SK-N-SH (cell line): ENCODE measurements at regions not wholly inside any gene's neighbourhood (a gene's known extent, or its start where the extent isn't known, plus 50 kb on each side); places are given as distances from the start of the nearest gene placed in this dataset.

Experiments used
- CTCF ChIA-PET: fragments of 300-600, 350-600 bp; formaldehyde crosslinking; extraction: SDS; loops from one replicate; lab custom pipeline; 2021; lab: Yijun Ruan, JAX
- POLR2A ChIA-PET: fragments of 350-600 bp; sonication (Branson Sonifier 250); formaldehyde crosslinking; extraction: SDS; loops from one replicate; lab custom pipeline; 2020; ENCODE audit warnings: antibody characterized with exemption, inconsistent platforms; lab: Yijun Ruan, JAX
- DNase-seq: peaks from one replicate; pipeline ENCODE4 v3.0.0; 2012
- H2AFZ ChIP-seq: fragments of 200-600 bp; sonication (generic); 2 replicates; pipeline ENCODE4 v1.8.1; 2016; ENCODE audit warnings: antibody characterized with exemption, mild to moderate bottlenecking, low read depth
- H3F3A ChIP-seq: fragments of 200-600 bp; sonication (generic); replicated peaks from 2 replicates; pipeline ENCODE3; 2016; ENCODE audit warnings: antibody characterized with exemption, mild to moderate bottlenecking; ENCODE audit not compliant: insufficient read depth
- H3K27ac ChIP-seq, 2 experiments: fragments of 200-500 bp in 1 of 2; fragments of 200-600 bp in 1 of 2; sonication (Bioruptor generic) in 1 of 2; sonication (generic), shearing (Covaris generic) in 1 of 2; 2 replicates each; pipeline versions ENCODE4 v1.5.1 to v1.6.1; 2014 to 2016; ENCODE audit warnings: low read depth in 2 of 2, inconsistent platforms in 1 of 2, low read length in 1 of 2, mild to moderate bottlenecking in 1 of 2, mixed read lengths in 1 of 2
- H3K27me3 ChIP-seq: fragments of 200-600 bp; sonication (generic), shearing (Covaris generic); 2 replicates; pipeline ENCODE4 v1.6.1; 2016; ENCODE audit warnings: mixed run types; ENCODE audit not compliant: insufficient read depth
- H3K36me3 ChIP-seq, 2 experiments: fragments of 200-500 bp in 1 of 2; fragments of 200-600 bp in 1 of 2; sonication (Bioruptor generic) in 1 of 2; sonication (generic) in 1 of 2; replicated peaks in 1 of 2; 2 replicates each; pipeline versions ENCODE3 to v1.5.1; 2014 to 2016; ENCODE audit warnings: low read length in 1 of 2, mild to moderate bottlenecking in 1 of 2; ENCODE audit not compliant: insufficient read depth in 2 of 2, control insufficient read depth in 1 of 2
- H3K4me1 ChIP-seq, 2 experiments: fragments of 200-500 bp in 1 of 2; fragments of 200-600 bp in 1 of 2; sonication (Bioruptor generic) in 1 of 2; sonication (generic), shearing (Covaris generic) in 1 of 2; 2 replicates each; pipeline versions ENCODE4 v1.5.1 to v1.6.1; 2014 to 2016; ENCODE audit warnings: low read depth in 1 of 2, low read length in 1 of 2, mixed run types in 1 of 2; ENCODE audit not compliant: insufficient read depth in 2 of 2, control insufficient read depth in 1 of 2
- H3K4me2 ChIP-seq: fragments of 200-600 bp; sonication (generic), shearing (Covaris generic); 2 replicates; pipeline ENCODE4 v1.6.1; 2017; ENCODE audit warnings: mixed run types
- H3K4me3 ChIP-seq, 2 experiments: fragments of 200-500 bp in 1 of 2; fragments of 200-600 bp in 1 of 2; sonication (Bioruptor generic) in 1 of 2; sonication (generic), shearing (Covaris generic) in 1 of 2; 2 replicates each; pipeline versions ENCODE4 v1.5.1 to v1.8.1; 2014 to 2016; ENCODE audit warnings: low read depth in 2 of 2, inconsistent platforms in 1 of 2, low read length in 1 of 2, mild to moderate bottlenecking in 1 of 2, mixed read lengths in 1 of 2, moderate library complexity in 1 of 2
- H3K79me2 ChIP-seq: fragments of 200-600 bp; sonication (generic); 2 replicates; pipeline ENCODE4 v1.8.1; 2017; ENCODE audit warnings: mild to moderate bottlenecking; ENCODE audit not compliant: insufficient read depth
- H3K9ac ChIP-seq: fragments of 200-600 bp; sonication (generic); 2 replicates; pipeline ENCODE4 v1.6.1; 2017; ENCODE audit warnings: mixed run types
- H3K9me2 ChIP-seq: fragments of 200-600 bp; sonication (generic); 2 replicates; pipeline ENCODE4 v1.6.1; 2017; ENCODE audit warnings: mixed run types
- H3K9me3 ChIP-seq: fragments of 200-600 bp; sonication (generic); 2 replicates; pipeline ENCODE4 v1.6.1; 2017; ENCODE audit warnings: mixed run types, mild to moderate bottlenecking, moderate library complexity
- H4K20me1 ChIP-seq: fragments of 200-600 bp; sonication (generic); 2 replicates; pipeline ENCODE4 v1.6.1; 2017; ENCODE audit warnings: mild to moderate bottlenecking, mixed run types; ENCODE audit not compliant: insufficient read depth
- CHD2 ChIP-seq: fragments of 150-350 bp; IDR thresholded peaks from 2 replicates; pipeline ENCODE4 v1.6.1; 2018; ENCODE audit warnings: low read length; ENCODE audit not compliant: partially characterized antibody
- ELF1 ChIP-seq: IDR thresholded peaks from 2 replicates; pipeline ENCODE4 v1.4.0; 2012
- EP300 ChIP-seq, 2 experiments: IDR thresholded peaks; 2 replicates each; pipeline versions ENCODE4 v1.4.0 to v1.6.1; 2012; ENCODE audit warnings: borderline replicate concordance in 1 of 2, low read depth in 1 of 2, low read length in 1 of 2
- EZH2phosphoT487 ChIP-seq: fragments of 200-600 bp; sonication (generic); IDR thresholded peaks from 2 replicates; pipeline ENCODE4 v1.6.1; 2017; ENCODE audit warnings: low read depth, mixed run types, mild to moderate bottlenecking, antibody characterized with exemption, moderate library complexity, borderline replicate concordance
- FOXJ3 ChIP-seq: sonication (generic); formaldehyde crosslinking; IDR thresholded peaks from 2 replicates; pipeline ENCODE4 v1.5.1; 2020; ENCODE audit warnings: mild to moderate bottlenecking, missing genetic modification reagents
- FOXM1 ChIP-seq: IDR thresholded peaks from 2 replicates; pipeline ENCODE4 v1.4.0; 2012; ENCODE audit warnings: low read depth, mild to moderate bottlenecking
- GATA2 ChIP-seq: sonication (generic); formaldehyde crosslinking; IDR thresholded peaks from 2 replicates; pipeline ENCODE4 v1.5.0; 2020; ENCODE audit warnings: mild to moderate bottlenecking, missing genetic modification reagents
- NFIC ChIP-seq: IDR thresholded peaks from 2 replicates; pipeline ENCODE4 v1.4.0; 2012; ENCODE audit warnings: borderline replicate concordance
- RAD21 ChIP-seq: IDR thresholded peaks from 2 replicates; pipeline ENCODE4 v1.6.1; 2012; ENCODE audit warnings: mild to moderate bottlenecking, low read length
- RCOR1 ChIP-seq: fragments of 150-350 bp; IDR thresholded peaks from 2 replicates; pipeline ENCODE4 v1.6.1; 2017; ENCODE audit warnings: antibody characterized with exemption, low read length
- RXRA ChIP-seq: IDR thresholded peaks from 2 replicates; pipeline ENCODE4 v1.4.0; 2012; ENCODE audit warnings: low read depth, mild to moderate bottlenecking, borderline replicate concordance
- TAF1 ChIP-seq: IDR thresholded peaks from 2 replicates; pipeline ENCODE4 v1.6.1; 2012; ENCODE audit warnings: low read depth, mild to moderate bottlenecking, low read length, moderate library complexity, borderline replicate concordance
- TCF12 ChIP-seq: IDR thresholded peaks from 2 replicates; pipeline ENCODE4 v1.4.0; 2012
- TEAD4 ChIP-seq: IDR thresholded peaks from 2 replicates; pipeline ENCODE4 v1.4.0; 2012; ENCODE audit warnings: mild to moderate bottlenecking, borderline replicate concordance; ENCODE audit not compliant: insufficient read depth
- USF1 ChIP-seq: IDR thresholded peaks from 2 replicates; pipeline ENCODE4 v1.4.0; 2012; ENCODE audit warnings: low read depth, borderline replicate concordance
- USF2 ChIP-seq: fragments of 150-350 bp; IDR thresholded peaks from 2 replicates; pipeline ENCODE4 v1.6.1; 2017; ENCODE audit warnings: antibody characterized with exemption, low read length, low read depth, borderline replicate concordance
- YY1 ChIP-seq: IDR thresholded peaks from 2 replicates; pipeline ENCODE4 v1.4.0; 2012; ENCODE audit warnings: low read depth, mild to moderate bottlenecking
- WGBS: methylation state at CpG from one replicate; pipeline ENCODE4 v1.1.6; 2017; ENCODE audit warnings: low lambda C conversion rate; 5-methylcytosine and 5-hydroxymethylcytosine counted together
- TF ChIP-seq, protein P1 (sequence below): IDR thresholded peaks from 2 replicates; pipeline ENCODE4; 2012
- TF ChIP-seq, protein P2 (sequence below): IDR thresholded peaks from 2 replicates; pipeline ENCODE4 v1.4.0; 2012; ENCODE audit warnings: low read depth, borderline replicate concordance
- TF ChIP-seq, protein P3 (sequence below): IDR thresholded peaks from 2 replicates; pipeline ENCODE4 v1.4.0; 2012; ENCODE audit warnings: low read depth
- TF ChIP-seq, protein P4 (sequence below): IDR thresholded peaks from 2 replicates; pipeline ENCODE4 v1.6.1; 2012; ENCODE audit warnings: mild to moderate bottlenecking, low read depth, low read length, moderate library complexity

DNA sequence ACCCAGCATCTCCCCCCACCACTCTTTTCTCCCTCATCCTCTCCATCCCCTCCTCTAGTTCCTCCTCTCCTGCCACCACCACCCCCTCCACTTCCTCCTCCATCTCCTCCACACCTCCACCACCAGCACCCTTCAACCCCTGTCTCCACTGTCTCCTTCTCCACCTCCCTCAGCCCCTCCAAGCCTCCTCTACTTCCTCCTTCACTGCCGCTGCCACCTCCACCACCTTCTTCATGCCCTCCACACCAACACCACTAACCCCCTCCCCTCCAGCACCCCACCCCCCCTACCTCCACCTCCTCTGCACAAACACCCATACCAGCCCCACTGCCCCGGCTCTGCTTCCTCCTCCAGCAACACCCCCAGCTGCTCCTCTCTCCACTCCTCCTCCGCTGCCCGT is 88.0 kb downstream of the HES1 start (continued):
- TF ChIP-seq CHD2 (no peak), TEAD4 (no peak), USF1 (no peak), FOXM1 (no peak), RXRA (no peak), FOXJ3 (CRISPR knock-in tag) (no peak), EP300 (IDR thresholded peaks at IDR 0.05; ENCODE audit: borderline replicate concordance in 1 of 2, low read depth in 1 of 2, low read length in 1 of 2) (no peak), NFIC (no peak)
- TF ChIP-seq, protein P1, sequence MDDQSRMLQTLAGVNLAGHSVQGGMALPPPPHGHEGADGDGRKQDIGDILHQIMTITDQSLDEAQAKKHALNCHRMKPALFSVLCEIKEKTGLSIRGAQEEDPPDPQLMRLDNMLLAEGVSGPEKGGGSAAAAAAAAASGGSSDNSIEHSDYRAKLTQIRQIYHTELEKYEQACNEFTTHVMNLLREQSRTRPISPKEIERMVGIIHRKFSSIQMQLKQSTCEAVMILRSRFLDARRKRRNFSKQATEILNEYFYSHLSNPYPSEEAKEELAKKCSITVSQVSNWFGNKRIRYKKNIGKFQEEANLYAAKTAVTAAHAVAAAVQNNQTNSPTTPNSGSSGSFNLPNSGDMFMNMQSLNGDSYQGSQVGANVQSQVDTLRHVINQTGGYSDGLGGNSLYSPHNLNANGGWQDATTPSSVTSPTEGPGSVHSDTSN, result no peak

- H3K9ac ChIP-seq, result no peak overlapping the region
- no peak overlapping the region for H3K4me3 ChIP-seq
- ChIA-PET CTCF (interaction anchor here (0.9 to 2.0 kb wide), 3 partner anchors 10 to 91 kb away, joined by 3 to 7 read pairs (median 4); no protein-coding TSS in a partner anchor), POLR2A (interaction anchor here (0.5 kb wide), 1 partner anchor 31 kb away, joined by 3 read pairs; no protein-coding TSS in a partner anchor)
- H3K36me3 ChIP-seq, result no peaks in the 10 kb centered on the region
- H3K9me2 ChIP-seq, result no peaks in the 10 kb centered on the region
- WGBS, result 66% methylated on average over 18 of the region's 20 CpGs
- no peak overlapping the region for H3K4me2 ChIP-seq
- H2AFZ ChIP-seq, result no peak overlapping the region
- H3F3A ChIP-seq, result no peaks in the 10 kb centered on the region
- DNase-seq, result peak; percentile 74
- H4K20me1 ChIP-seq, result no peaks in the 10 kb centered on the region
- no peaks in the 10 kb centered on the region for H3K9me3 ChIP-seq
- peaks cover 0 to 33% of the 10 kb centered on the region in 2 experiments; a peak in 1 of 4 replicates for H3K4me1 ChIP-seq
- peak overlapping the region in 1 of 2 experiments; percentile 44; a peak in 2 of 4 replicates for H3K27ac ChIP-seq
- H3K27me3 ChIP-seq, result no peaks in the 10 kb centered on the region
- no peaks in the 10 kb centered on the region for H3K79me2 ChIP-seq
- no peak for TF ChIP-seq RXRA
- TF ChIP-seq GATA2 (CRISPR knock-in tag), result peak; percentile 75
- TF ChIP-seq, protein P2, sequence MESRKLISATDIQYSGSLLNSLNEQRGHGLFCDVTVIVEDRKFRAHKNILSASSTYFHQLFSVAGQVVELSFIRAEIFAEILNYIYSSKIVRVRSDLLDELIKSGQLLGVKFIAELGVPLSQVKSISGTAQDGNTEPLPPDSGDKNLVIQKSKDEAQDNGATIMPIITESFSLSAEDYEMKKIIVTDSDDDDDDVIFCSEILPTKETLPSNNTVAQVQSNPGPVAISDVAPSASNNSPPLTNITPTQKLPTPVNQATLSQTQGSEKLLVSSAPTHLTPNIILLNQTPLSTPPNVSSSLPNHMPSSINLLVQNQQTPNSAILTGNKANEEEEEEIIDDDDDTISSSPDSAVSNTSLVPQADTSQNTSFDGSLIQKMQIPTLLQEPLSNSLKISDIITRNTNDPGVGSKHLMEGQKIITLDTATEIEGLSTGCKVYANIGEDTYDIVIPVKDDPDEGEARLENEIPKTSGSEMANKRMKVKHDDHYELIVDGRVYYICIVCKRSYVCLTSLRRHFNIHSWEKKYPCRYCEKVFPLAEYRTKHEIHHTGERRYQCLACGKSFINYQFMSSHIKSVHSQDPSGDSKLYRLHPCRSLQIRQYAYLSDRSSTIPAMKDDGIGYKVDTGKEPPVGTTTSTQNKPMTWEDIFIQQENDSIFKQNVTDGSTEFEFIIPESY, result no peak
- TF ChIP-seq TCF12, result no peak
- peak; percentile 34; the same call in 1 of the 2 replicates for TF ChIP-seq RCOR1
- TF ChIP-seq USF2, result no peak
- no peak; the same call in 1 of the 2 replicates for TF ChIP-seq RAD21
- TF ChIP-seq, protein P3, sequence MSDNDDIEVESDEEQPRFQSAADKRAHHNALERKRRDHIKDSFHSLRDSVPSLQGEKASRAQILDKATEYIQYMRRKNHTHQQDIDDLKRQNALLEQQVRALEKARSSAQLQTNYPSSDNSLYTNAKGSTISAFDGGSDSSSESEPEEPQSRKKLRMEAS, result no peak
- no peak for TF ChIP-seq YY1
- no peak for TF ChIP-seq ELF1
- TF ChIP-seq EP300 (IDR thresholded peaks at IDR 0.05; ENCODE audit: borderline replicate concordance in 1 of 2, low read depth in 1 of 2, low read length in 1 of 2), result peak in 1 of 2 experiments; percentile 17; a peak in 1 of 4 replicates
- TF ChIP-seq CHD2, result no peak
- TF ChIP-seq, protein P4, sequence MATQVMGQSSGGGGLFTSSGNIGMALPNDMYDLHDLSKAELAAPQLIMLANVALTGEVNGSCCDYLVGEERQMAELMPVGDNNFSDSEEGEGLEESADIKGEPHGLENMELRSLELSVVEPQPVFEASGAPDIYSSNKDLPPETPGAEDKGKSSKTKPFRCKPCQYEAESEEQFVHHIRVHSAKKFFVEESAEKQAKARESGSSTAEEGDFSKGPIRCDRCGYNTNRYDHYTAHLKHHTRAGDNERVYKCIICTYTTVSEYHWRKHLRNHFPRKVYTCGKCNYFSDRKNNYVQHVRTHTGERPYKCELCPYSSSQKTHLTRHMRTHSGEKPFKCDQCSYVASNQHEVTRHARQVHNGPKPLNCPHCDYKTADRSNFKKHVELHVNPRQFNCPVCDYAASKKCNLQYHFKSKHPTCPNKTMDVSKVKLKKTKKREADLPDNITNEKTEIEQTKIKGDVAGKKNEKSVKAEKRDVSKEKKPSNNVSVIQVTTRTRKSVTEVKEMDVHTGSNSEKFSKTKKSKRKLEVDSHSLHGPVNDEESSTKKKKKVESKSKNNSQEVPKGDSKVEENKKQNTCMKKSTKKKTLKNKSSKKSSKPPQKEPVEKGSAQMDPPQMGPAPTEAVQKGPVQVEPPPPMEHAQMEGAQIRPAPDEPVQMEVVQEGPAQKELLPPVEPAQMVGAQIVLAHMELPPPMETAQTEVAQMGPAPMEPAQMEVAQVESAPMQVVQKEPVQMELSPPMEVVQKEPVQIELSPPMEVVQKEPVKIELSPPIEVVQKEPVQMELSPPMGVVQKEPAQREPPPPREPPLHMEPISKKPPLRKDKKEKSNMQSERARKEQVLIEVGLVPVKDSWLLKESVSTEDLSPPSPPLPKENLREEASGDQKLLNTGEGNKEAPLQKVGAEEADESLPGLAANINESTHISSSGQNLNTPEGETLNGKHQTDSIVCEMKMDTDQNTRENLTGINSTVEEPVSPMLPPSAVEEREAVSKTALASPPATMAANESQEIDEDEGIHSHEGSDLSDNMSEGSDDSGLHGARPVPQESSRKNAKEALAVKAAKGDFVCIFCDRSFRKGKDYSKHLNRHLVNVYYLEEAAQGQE, result no peak
- TF ChIP-seq EZH2phosphoT487, result no peak
- TF ChIP-seq TAF1, result no peak
Measured at GRCh38 chr3:194224471-194225417, 88.8 kb downstream of the HES1 start.
